SK-N-SH (cell line): ENCODE measurements at regions not wholly inside any gene's neighbourhood (a gene's known extent, or its start where the extent isn't known, plus 50 kb on each side); places are given as distances from the start of the nearest gene placed in this dataset.

Experiments used
- CTCF ChIA-PET: fragments of 300-600, 350-600 bp; formaldehyde crosslinking; extraction: SDS; loops from one replicate; lab custom pipeline; 2021; lab: Yijun Ruan, JAX
- POLR2A ChIA-PET: fragments of 350-600 bp; sonication (Branson Sonifier 250); formaldehyde crosslinking; extraction: SDS; loops from one replicate; lab custom pipeline; 2020; ENCODE audit warnings: antibody characterized with exemption, inconsistent platforms; lab: Yijun Ruan, JAX
- DNase-seq: peaks from one replicate; pipeline ENCODE4 v3.0.0; 2012
- H2AFZ ChIP-seq: fragments of 200-600 bp; sonication (generic); 2 replicates; pipeline ENCODE4 v1.8.1; 2016; ENCODE audit warnings: antibody characterized with exemption, mild to moderate bottlenecking, low read depth
- H3F3A ChIP-seq: fragments of 200-600 bp; sonication (generic); replicated peaks from 2 replicates; pipeline ENCODE3; 2016; ENCODE audit warnings: antibody characterized with exemption, mild to moderate bottlenecking; ENCODE audit not compliant: insufficient read depth
- H3K27ac ChIP-seq, 2 experiments: fragments of 200-500 bp in 1 of 2; fragments of 200-600 bp in 1 of 2; sonication (Bioruptor generic) in 1 of 2; sonication (generic), shearing (Covaris generic) in 1 of 2; 2 replicates each; pipeline versions ENCODE4 v1.5.1 to v1.6.1; 2014 to 2016; ENCODE audit warnings: low read depth in 2 of 2, inconsistent platforms in 1 of 2, low read length in 1 of 2, mild to moderate bottlenecking in 1 of 2, mixed read lengths in 1 of 2
- H3K27me3 ChIP-seq: fragments of 200-600 bp; sonication (generic), shearing (Covaris generic); 2 replicates; pipeline ENCODE4 v1.6.1; 2016; ENCODE audit warnings: mixed run types; ENCODE audit not compliant: insufficient read depth
- H3K36me3 ChIP-seq, 2 experiments: fragments of 200-500 bp in 1 of 2; fragments of 200-600 bp in 1 of 2; sonication (Bioruptor generic) in 1 of 2; sonication (generic) in 1 of 2; replicated peaks in 1 of 2; 2 replicates each; pipeline versions ENCODE3 to v1.5.1; 2014 to 2016; ENCODE audit warnings: low read length in 1 of 2, mild to moderate bottlenecking in 1 of 2; ENCODE audit not compliant: insufficient read depth in 2 of 2, control insufficient read depth in 1 of 2
- H3K4me1 ChIP-seq, 2 experiments: fragments of 200-500 bp in 1 of 2; fragments of 200-600 bp in 1 of 2; sonication (Bioruptor generic) in 1 of 2; sonication (generic), shearing (Covaris generic) in 1 of 2; 2 replicates each; pipeline versions ENCODE4 v1.5.1 to v1.6.1; 2014 to 2016; ENCODE audit warnings: low read depth in 1 of 2, low read length in 1 of 2, mixed run types in 1 of 2; ENCODE audit not compliant: insufficient read depth in 2 of 2, control insufficient read depth in 1 of 2
- H3K4me2 ChIP-seq: fragments of 200-600 bp; sonication (generic), shearing (Covaris generic); 2 replicates; pipeline ENCODE4 v1.6.1; 2017; ENCODE audit warnings: mixed run types
- H3K4me3 ChIP-seq, 2 experiments: fragments of 200-500 bp in 1 of 2; fragments of 200-600 bp in 1 of 2; sonication (Bioruptor generic) in 1 of 2; sonication (generic), shearing (Covaris generic) in 1 of 2; 2 replicates each; pipeline versions ENCODE4 v1.5.1 to v1.8.1; 2014 to 2016; ENCODE audit warnings: low read depth in 2 of 2, inconsistent platforms in 1 of 2, low read length in 1 of 2, mild to moderate bottlenecking in 1 of 2, mixed read lengths in 1 of 2, moderate library complexity in 1 of 2
- H3K79me2 ChIP-seq: fragments of 200-600 bp; sonication (generic); 2 replicates; pipeline ENCODE4 v1.8.1; 2017; ENCODE audit warnings: mild to moderate bottlenecking; ENCODE audit not compliant: insufficient read depth
- H3K9ac ChIP-seq: fragments of 200-600 bp; sonication (generic); 2 replicates; pipeline ENCODE4 v1.6.1; 2017; ENCODE audit warnings: mixed run types
- H3K9me2 ChIP-seq: fragments of 200-600 bp; sonication (generic); 2 replicates; pipeline ENCODE4 v1.6.1; 2017; ENCODE audit warnings: mixed run types
- H3K9me3 ChIP-seq: fragments of 200-600 bp; sonication (generic); 2 replicates; pipeline ENCODE4 v1.6.1; 2017; ENCODE audit warnings: mixed run types, mild to moderate bottlenecking, moderate library complexity
- H4K20me1 ChIP-seq: fragments of 200-600 bp; sonication (generic); 2 replicates; pipeline ENCODE4 v1.6.1; 2017; ENCODE audit warnings: mild to moderate bottlenecking, mixed run types; ENCODE audit not compliant: insufficient read depth
- CHD2 ChIP-seq: fragments of 150-350 bp; IDR thresholded peaks from 2 replicates; pipeline ENCODE4 v1.6.1; 2018; ENCODE audit warnings: low read length; ENCODE audit not compliant: partially characterized antibody
- EP300 ChIP-seq, 2 experiments: IDR thresholded peaks; 2 replicates each; pipeline versions ENCODE4 v1.4.0 to v1.6.1; 2012; ENCODE audit warnings: borderline replicate concordance in 1 of 2, low read depth in 1 of 2, low read length in 1 of 2
- EZH2phosphoT487 ChIP-seq: fragments of 200-600 bp; sonication (generic); IDR thresholded peaks from 2 replicates; pipeline ENCODE4 v1.6.1; 2017; ENCODE audit warnings: low read depth, mixed run types, mild to moderate bottlenecking, antibody characterized with exemption, moderate library complexity, borderline replicate concordance
- GABPA ChIP-seq: IDR thresholded peaks from 2 replicates; pipeline ENCODE4 v1.4.0; 2012; ENCODE audit warnings: low read depth, mild to moderate bottlenecking
- GATA2 ChIP-seq: sonication (generic); formaldehyde crosslinking; IDR thresholded peaks from 2 replicates; pipeline ENCODE4 v1.5.0; 2020; ENCODE audit warnings: mild to moderate bottlenecking, missing genetic modification reagents
- MEF2A ChIP-seq: IDR thresholded peaks from 2 replicates; pipeline ENCODE4 v1.4.0; 2012; ENCODE audit warnings: low read depth, borderline replicate concordance
- MXI1 ChIP-seq: IDR thresholded peaks from 2 replicates; pipeline ENCODE4 v1.6.1; 2012; ENCODE audit warnings: mild to moderate bottlenecking, low read depth, low read length, improper control_type of control experiment
- NFIC ChIP-seq: IDR thresholded peaks from 2 replicates; pipeline ENCODE4 v1.4.0; 2012; ENCODE audit warnings: borderline replicate concordance
- RAD21 ChIP-seq: IDR thresholded peaks from 2 replicates; pipeline ENCODE4 v1.6.1; 2012; ENCODE audit warnings: mild to moderate bottlenecking, low read length
- RCOR1 ChIP-seq: fragments of 150-350 bp; IDR thresholded peaks from 2 replicates; pipeline ENCODE4 v1.6.1; 2017; ENCODE audit warnings: antibody characterized with exemption, low read length
- RFX5 ChIP-seq: IDR thresholded peaks from 2 replicates; pipeline ENCODE4 v1.6.1; 2012; ENCODE audit warnings: mild to moderate bottlenecking, improper control_type of control experiment, low read length
- TAF1 ChIP-seq: IDR thresholded peaks from 2 replicates; pipeline ENCODE4 v1.6.1; 2012; ENCODE audit warnings: low read depth, mild to moderate bottlenecking, low read length, moderate library complexity, borderline replicate concordance
- TCF12 ChIP-seq: IDR thresholded peaks from 2 replicates; pipeline ENCODE4 v1.4.0; 2012
- TEAD4 ChIP-seq: IDR thresholded peaks from 2 replicates; pipeline ENCODE4 v1.4.0; 2012; ENCODE audit warnings: mild to moderate bottlenecking, borderline replicate concordance; ENCODE audit not compliant: insufficient read depth
- WGBS: methylation state at CpG from one replicate; pipeline ENCODE4 v1.1.6; 2017; ENCODE audit warnings: low lambda C conversion rate; 5-methylcytosine and 5-hydroxymethylcytosine counted together
- TF ChIP-seq, protein P1 (sequence below): fragments of 150-350 bp; IDR thresholded peaks from 2 replicates; pipeline ENCODE4 v1.6.1; 2017; ENCODE audit warnings: antibody characterized with exemption, low read length, low read depth, borderline replicate concordance
- TF ChIP-seq, protein P2 (sequence below): fragments of 150-350 bp; IDR thresholded peaks from 2 replicates; pipeline ENCODE4 v1.6.1; 2016; ENCODE audit warnings: mild to moderate bottlenecking, low read depth, low read length
- TF ChIP-seq, protein P3 (sequence below): fragments of 200-600 bp; sonication (generic); IDR thresholded peaks from 2 replicates; pipeline ENCODE4 v1.6.1; 2017; ENCODE audit warnings: antibody characterized with exemption, mild to moderate bottlenecking, moderate library complexity
- TF ChIP-seq, protein P4 (sequence below): IDR thresholded peaks from 2 replicates; pipeline ENCODE4 v1.4.0; 2012; ENCODE audit warnings: low read depth, borderline replicate concordance

DNA sequence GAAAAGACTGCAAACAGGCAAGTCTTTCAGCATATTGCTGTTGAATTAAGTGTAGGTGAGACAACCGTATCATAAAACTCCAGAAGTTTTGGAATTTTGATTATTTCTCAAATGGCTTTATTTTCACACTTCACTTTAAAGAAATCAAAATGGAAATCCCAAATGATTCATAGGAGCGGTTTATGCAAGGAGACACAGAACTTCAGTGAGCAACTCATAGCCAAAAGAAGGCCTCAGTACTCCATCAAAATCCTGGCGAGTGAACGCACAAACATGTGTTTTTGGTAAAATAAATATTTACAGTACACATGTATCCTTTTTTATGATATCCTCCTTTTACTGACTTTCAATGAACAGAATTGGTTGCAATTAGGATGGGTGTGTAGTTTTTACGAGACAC is 140.4 kb upstream of the APCDD1 start:
- Histone ChIP-seq H4K20me1 (no peaks in the 10 kb centered on the region), H3K4me1 (no peaks in the 10 kb centered on the region), H3K27me3 (no peaks in the 10 kb centered on the region), H3K36me3 (no peaks in the 10 kb centered on the region), H3K9ac (no peak overlapping the region), H3F3A (no peaks in the 10 kb centered on the region), H3K79me2 (no peaks in the 10 kb centered on the region), H3K9me2 (no peaks in the 10 kb centered on the region), H3K4me2 (no peak overlapping the region), H3K27ac (no peak overlapping the region), H3K4me3 (no peak overlapping the region), H3K9me3 (no peaks in the 10 kb centered on the region), H2AFZ (no peak overlapping the region)
- DNase-seq: no peak
- TF ChIP-seq TCF12 (no peak), CHD2 (no peak), TEAD4 (no peak), RFX5 (no peak), GABPA (no peak), EP300 (IDR thresholded peaks at IDR 0.05; ENCODE audit: borderline replicate concordance in 1 of 2, low read depth in 1 of 2, low read length in 1 of 2) (no peak), RCOR1 (no peak), MXI1 (no peak), EZH2phosphoT487 (no peak), GATA2 (CRISPR knock-in tag) (no peak), TAF1 (no peak), NFIC (no peak), RAD21 (no peak), MEF2A (no peak)
- TF ChIP-seq, protein P1, sequence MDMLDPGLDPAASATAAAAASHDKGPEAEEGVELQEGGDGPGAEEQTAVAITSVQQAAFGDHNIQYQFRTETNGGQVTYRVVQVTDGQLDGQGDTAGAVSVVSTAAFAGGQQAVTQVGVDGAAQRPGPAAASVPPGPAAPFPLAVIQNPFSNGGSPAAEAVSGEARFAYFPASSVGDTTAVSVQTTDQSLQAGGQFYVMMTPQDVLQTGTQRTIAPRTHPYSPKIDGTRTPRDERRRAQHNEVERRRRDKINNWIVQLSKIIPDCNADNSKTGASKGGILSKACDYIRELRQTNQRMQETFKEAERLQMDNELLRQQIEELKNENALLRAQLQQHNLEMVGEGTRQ: no peak
- TF ChIP-seq, protein P2, sequence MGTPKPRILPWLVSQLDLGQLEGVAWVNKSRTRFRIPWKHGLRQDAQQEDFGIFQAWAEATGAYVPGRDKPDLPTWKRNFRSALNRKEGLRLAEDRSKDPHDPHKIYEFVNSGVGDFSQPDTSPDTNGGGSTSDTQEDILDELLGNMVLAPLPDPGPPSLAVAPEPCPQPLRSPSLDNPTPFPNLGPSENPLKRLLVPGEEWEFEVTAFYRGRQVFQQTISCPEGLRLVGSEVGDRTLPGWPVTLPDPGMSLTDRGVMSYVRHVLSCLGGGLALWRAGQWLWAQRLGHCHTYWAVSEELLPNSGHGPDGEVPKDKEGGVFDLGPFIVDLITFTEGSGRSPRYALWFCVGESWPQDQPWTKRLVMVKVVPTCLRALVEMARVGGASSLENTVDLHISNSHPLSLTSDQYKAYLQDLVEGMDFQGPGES: no peak
- TF ChIP-seq, protein P3, sequence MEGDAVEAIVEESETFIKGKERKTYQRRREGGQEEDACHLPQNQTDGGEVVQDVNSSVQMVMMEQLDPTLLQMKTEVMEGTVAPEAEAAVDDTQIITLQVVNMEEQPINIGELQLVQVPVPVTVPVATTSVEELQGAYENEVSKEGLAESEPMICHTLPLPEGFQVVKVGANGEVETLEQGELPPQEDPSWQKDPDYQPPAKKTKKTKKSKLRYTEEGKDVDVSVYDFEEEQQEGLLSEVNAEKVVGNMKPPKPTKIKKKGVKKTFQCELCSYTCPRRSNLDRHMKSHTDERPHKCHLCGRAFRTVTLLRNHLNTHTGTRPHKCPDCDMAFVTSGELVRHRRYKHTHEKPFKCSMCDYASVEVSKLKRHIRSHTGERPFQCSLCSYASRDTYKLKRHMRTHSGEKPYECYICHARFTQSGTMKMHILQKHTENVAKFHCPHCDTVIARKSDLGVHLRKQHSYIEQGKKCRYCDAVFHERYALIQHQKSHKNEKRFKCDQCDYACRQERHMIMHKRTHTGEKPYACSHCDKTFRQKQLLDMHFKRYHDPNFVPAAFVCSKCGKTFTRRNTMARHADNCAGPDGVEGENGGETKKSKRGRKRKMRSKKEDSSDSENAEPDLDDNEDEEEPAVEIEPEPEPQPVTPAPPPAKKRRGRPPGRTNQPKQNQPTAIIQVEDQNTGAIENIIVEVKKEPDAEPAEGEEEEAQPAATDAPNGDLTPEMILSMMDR: no peak
- TF ChIP-seq, protein P4, sequence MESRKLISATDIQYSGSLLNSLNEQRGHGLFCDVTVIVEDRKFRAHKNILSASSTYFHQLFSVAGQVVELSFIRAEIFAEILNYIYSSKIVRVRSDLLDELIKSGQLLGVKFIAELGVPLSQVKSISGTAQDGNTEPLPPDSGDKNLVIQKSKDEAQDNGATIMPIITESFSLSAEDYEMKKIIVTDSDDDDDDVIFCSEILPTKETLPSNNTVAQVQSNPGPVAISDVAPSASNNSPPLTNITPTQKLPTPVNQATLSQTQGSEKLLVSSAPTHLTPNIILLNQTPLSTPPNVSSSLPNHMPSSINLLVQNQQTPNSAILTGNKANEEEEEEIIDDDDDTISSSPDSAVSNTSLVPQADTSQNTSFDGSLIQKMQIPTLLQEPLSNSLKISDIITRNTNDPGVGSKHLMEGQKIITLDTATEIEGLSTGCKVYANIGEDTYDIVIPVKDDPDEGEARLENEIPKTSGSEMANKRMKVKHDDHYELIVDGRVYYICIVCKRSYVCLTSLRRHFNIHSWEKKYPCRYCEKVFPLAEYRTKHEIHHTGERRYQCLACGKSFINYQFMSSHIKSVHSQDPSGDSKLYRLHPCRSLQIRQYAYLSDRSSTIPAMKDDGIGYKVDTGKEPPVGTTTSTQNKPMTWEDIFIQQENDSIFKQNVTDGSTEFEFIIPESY: no peak
- CTCF ChIA-PET: no interaction called here
- POLR2A ChIA-PET: no interaction called here
- 68% methylated on average over 5 of the region's 5 CpGs for WGBS
